ENCODE measurements at regions not wholly inside any gene's neighbourhood (a gene's known extent, or its start where the extent isn't known, plus 50 kb on each side); places are given as distances from the start of the nearest gene placed in this dataset.

GRCh38 chr12:11500861-11501230, 105.5 kb upstream of the PRB2 start:
- TF ChIP-seq, protein P1, sequence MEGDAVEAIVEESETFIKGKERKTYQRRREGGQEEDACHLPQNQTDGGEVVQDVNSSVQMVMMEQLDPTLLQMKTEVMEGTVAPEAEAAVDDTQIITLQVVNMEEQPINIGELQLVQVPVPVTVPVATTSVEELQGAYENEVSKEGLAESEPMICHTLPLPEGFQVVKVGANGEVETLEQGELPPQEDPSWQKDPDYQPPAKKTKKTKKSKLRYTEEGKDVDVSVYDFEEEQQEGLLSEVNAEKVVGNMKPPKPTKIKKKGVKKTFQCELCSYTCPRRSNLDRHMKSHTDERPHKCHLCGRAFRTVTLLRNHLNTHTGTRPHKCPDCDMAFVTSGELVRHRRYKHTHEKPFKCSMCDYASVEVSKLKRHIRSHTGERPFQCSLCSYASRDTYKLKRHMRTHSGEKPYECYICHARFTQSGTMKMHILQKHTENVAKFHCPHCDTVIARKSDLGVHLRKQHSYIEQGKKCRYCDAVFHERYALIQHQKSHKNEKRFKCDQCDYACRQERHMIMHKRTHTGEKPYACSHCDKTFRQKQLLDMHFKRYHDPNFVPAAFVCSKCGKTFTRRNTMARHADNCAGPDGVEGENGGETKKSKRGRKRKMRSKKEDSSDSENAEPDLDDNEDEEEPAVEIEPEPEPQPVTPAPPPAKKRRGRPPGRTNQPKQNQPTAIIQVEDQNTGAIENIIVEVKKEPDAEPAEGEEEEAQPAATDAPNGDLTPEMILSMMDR (IDR thresholded peaks at IDR 0.05): no peak
- TF ChIP-seq POLR2A (IDR thresholded peaks at IDR 0.05): no peak
